K562 (cell line): ENCODE measurements at regions not wholly inside any gene's neighbourhood (a gene's known extent, or its start where the extent isn't known, plus 50 kb on each side); places are given as distances from the start of the nearest gene placed in this dataset.

Experiments
- ATAC-seq: fragments of 200-7000 bp; cut with Tn5 transposase; 3 replicates; pipeline ENCODE4 v1.9.1; 2020; ENCODE audit warnings: moderate library complexity
- BruUV-seq: library from RNA; stranded (reverse); fragments of 400-500 nt; replicated peaks from 2 replicates; lab custom pipeline; 2021; lab: Mats Ljungman, UMichigan
- CTCF ChIA-PET: fragments of 300-600 bp; formaldehyde crosslinking; extraction: SDS; loops from one replicate; lab custom pipeline; 2021; ENCODE audit warnings: low intra/inter-chr PET ratio; lab: Yijun Ruan, JAX
- POLR2A ChIA-PET: fragments of 300-600, 350-650 bp; sonication (Branson Sonifier 250); formaldehyde crosslinking; extraction: SDS; loops from one replicate; lab custom pipeline; 2021; ENCODE audit warnings: antibody characterized with exemption, inconsistent platforms; lab: Yijun Ruan, JAX
- DNase-seq, 4 experiments: peaks; one replicate each; pipeline versions ENCODE4 v3.0.0 to v3.0.0-alpha.2; 2011 to 2018; ENCODE audit warnings: low spot score in 3 of 4, mixed read lengths in 3 of 4; ENCODE audit errors: extremely low read depth in 1 of 4
- FAIRE-seq: peaks from 2 replicates; lab custom pipeline; 2011; peaks lifted over from hg19 to GRCh38; lab: Jason Lieb, UNC
- H2AFZ ChIP-seq: 2 replicates; pipeline ENCODE4 v1.6.0; 2011; ENCODE audit warnings: low read depth, low read length, control low read depth, inconsistent platforms
- H3K27ac ChIP-seq: fragments of 200-600 bp; 3 replicates; pipeline ENCODE4 v1.8.0; 2011; ENCODE audit warnings: low read depth, mild to moderate bottlenecking, control low read depth, inconsistent platforms, low read length, moderate library complexity, mixed read lengths; ENCODE audit errors: extremely low read depth
- H3K27me3 ChIP-seq, 2 experiments: fragments of 300-600 bp in 1 of 2; 2 replicates in 1 of 2; 3 replicates in 1 of 2; pipeline versions ENCODE4 v1.6.0 to v1.8.0; 2011; ENCODE audit warnings: inconsistent platforms in 2 of 2, low read length in 2 of 2, mild to moderate bottlenecking in 1 of 2, mixed read lengths in 1 of 2, moderate library complexity in 1 of 2; ENCODE audit not compliant: control insufficient read depth in 2 of 2, insufficient read depth in 2 of 2
- H3K36me3 ChIP-seq: fragments of 300-600 bp; 3 replicates; pipeline ENCODE4 v1.8.0; 2011; ENCODE audit warnings: mild to moderate bottlenecking, low read length, inconsistent platforms; ENCODE audit not compliant: control insufficient read depth, insufficient read depth
- H3K4me1 ChIP-seq, 2 experiments: fragments of 200-600 bp in 1 of 2; replicated peaks in 1 of 2; 2 replicates in 1 of 2; 3 replicates in 1 of 2; pipeline versions ENCODE4 v1.5.1 to v1.8.0; 2011; ENCODE audit warnings: inconsistent platforms in 2 of 2, low read length in 2 of 2, mild to moderate bottlenecking in 1 of 2, mixed read lengths in 1 of 2, moderate library complexity in 1 of 2; ENCODE audit not compliant: control insufficient read depth in 2 of 2, insufficient read depth in 2 of 2
- H3K4me2 ChIP-seq: 2 replicates; pipeline ENCODE4 v1.6.1; 2011; ENCODE audit warnings: low read length, control low read depth, inconsistent platforms, mixed read lengths; ENCODE audit not compliant: insufficient read depth
- H3K4me3 ChIP-seq: fragments of 200-600 bp; sonication (generic), shearing (Covaris generic); 2 replicates; pipeline ENCODE4 v1.5.1; 2016; ENCODE audit warnings: control low read depth, inconsistent platforms
- H3K79me2 ChIP-seq: fragments of 200-600 bp; 3 replicates; pipeline ENCODE4 v1.8.0; 2011; ENCODE audit warnings: low read length, inconsistent platforms; ENCODE audit not compliant: control insufficient read depth, insufficient read depth
- H3K9ac ChIP-seq, 2 experiments: 2 replicates each; pipeline versions ENCODE4 v1.6.0 to v1.6.1; 2011; ENCODE audit warnings: low read depth in 2 of 2, low read length in 2 of 2, control low read depth in 1 of 2, inconsistent platforms in 1 of 2, mild to moderate bottlenecking in 1 of 2, mixed read lengths in 1 of 2; ENCODE audit not compliant: insufficient read depth in 1 of 2
- H3K9me1 ChIP-seq: one replicate; pipeline ENCODE4 v1.6.0; 2011; ENCODE audit warnings: inconsistent platforms, mild to moderate bottlenecking, low read length, moderate library complexity; ENCODE audit not compliant: control insufficient read depth, insufficient read depth
- H3K9me3 ChIP-seq: replicated peaks from 2 replicates; pipeline ENCODE4 v1.5.1; 2011; ENCODE audit warnings: low read depth, low read length, inconsistent platforms; ENCODE audit not compliant: control insufficient read depth, insufficient read depth
- H4K20me1 ChIP-seq: replicated peaks from 2 replicates; pipeline ENCODE4 v1.6.1; 2011; ENCODE audit warnings: low read length, inconsistent platforms, mixed read lengths; ENCODE audit not compliant: control insufficient read depth, insufficient read depth
- E2F6 ChIP-seq, 2 experiments: IDR thresholded peaks; 2 replicates each; pipeline ENCODE4 v1.6.1; 2011; ENCODE audit warnings: borderline replicate concordance in 1 of 2, control low read depth in 1 of 2, low read depth in 1 of 2, low read length in 1 of 2, mild to moderate bottlenecking in 1 of 2, mixed read lengths in 1 of 2, moderate library complexity in 1 of 2; ENCODE audit not compliant: insufficient read depth in 1 of 2, insufficient read length in 1 of 2, poor library complexity in 1 of 2, severe bottlenecking in 1 of 2; ENCODE audit errors: extremely low read depth in 1 of 2
- GTF2B ChIP-seq: IDR thresholded peaks from 2 replicates; pipeline ENCODE4 v1.6.1; 2011; ENCODE audit not compliant: insufficient read length; ENCODE audit errors: extremely low read depth
- HNRNPL ChIP-seq: fragments of 200-400 bp; formaldehyde crosslinking; IDR thresholded peaks from 2 replicates; pipeline ENCODE4 v1.6.1; 2017; ENCODE audit warnings: low read depth, mild to moderate bottlenecking, low read length
- MYC ChIP-seq, 2 experiments: fragments of 250-450 bp in 1 of 2; sonication (Bioruptor Pico) in 1 of 2; IDR thresholded peaks; 2 replicates each; pipeline versions ENCODE4 v1.5.1 to v1.6.1; 2012 to 2021; ENCODE audit warnings: low read depth in 2 of 2, borderline replicate concordance in 1 of 2, improper control_type of control experiment in 1 of 2, low read length in 1 of 2, mild to moderate bottlenecking in 1 of 2, moderate library complexity in 1 of 2
- NCOR1 ChIP-seq: fragments of 450-650 bp; IDR thresholded peaks from 2 replicates; pipeline ENCODE4 v1.6.1; 2016; ENCODE audit warnings: mild to moderate bottlenecking, moderate library complexity
- NELFE ChIP-seq: IDR thresholded peaks from 2 replicates; pipeline ENCODE4 v1.6.1; 2011; ENCODE audit warnings: mild to moderate bottlenecking; ENCODE audit not compliant: insufficient read depth, insufficient read length
- RB1 ChIP-seq: fragments of 450-650 bp; IDR thresholded peaks from 2 replicates; pipeline ENCODE4 v1.6.1; 2017; ENCODE audit warnings: low read depth, mild to moderate bottlenecking
- TAF1 ChIP-seq: IDR thresholded peaks from 2 replicates; pipeline ENCODE4 v1.6.1; 2011; ENCODE audit warnings: mild to moderate bottlenecking, low read length, moderate library complexity; ENCODE audit not compliant: insufficient read depth, control insufficient read depth, severe bottlenecking; ENCODE audit errors: extremely low read depth
- YY1 ChIP-seq, 3 experiments: IDR thresholded peaks; 2 replicates each; pipeline ENCODE4 v1.6.1; 2011; ENCODE audit warnings: low read length in 2 of 3, mild to moderate bottlenecking in 2 of 3, moderate library complexity in 2 of 3, borderline replicate concordance in 1 of 3, control low read depth in 1 of 3, low read depth in 1 of 3; ENCODE audit not compliant: insufficient read depth in 3 of 3, insufficient replicate concordance in 2 of 3, control insufficient read depth in 1 of 3, insufficient read length in 1 of 3; ENCODE audit errors: extremely low read depth in 1 of 3
- ZBTB43 ChIP-seq: sonication (generic); formaldehyde crosslinking; IDR thresholded peaks from 2 replicates; pipeline ENCODE4 v1.8.0; 2023; ENCODE audit warnings: mild to moderate bottlenecking, missing genetic modification reagents
- ZKSCAN3 ChIP-seq: fragments of 250-450 bp; sonication (Bioruptor Pico); IDR thresholded peaks from 2 replicates; pipeline ENCODE4 v1.4.0; 2020
- ZNF134 ChIP-seq: fragments of 250-450 bp; sonication (Bioruptor Pico); conservative IDR thresholded peaks from 2 replicates; pipeline ENCODE4 v1.4.0; 2020
- ZNF398 ChIP-seq: fragments of 250-450 bp; sonication (Bioruptor Pico); IDR thresholded peaks from 2 replicates; pipeline ENCODE4 v1.8.0; 2021; ENCODE audit warnings: moderate library complexity, mild to moderate bottlenecking, inconsistent platforms
- ZNF668 ChIP-seq: fragments of 250-450 bp; sonication (Bioruptor Pico); IDR thresholded peaks from 2 replicates; pipeline ENCODE4 v1.8.0; 2022; ENCODE audit warnings: mild to moderate bottlenecking, inconsistent platforms
- WGBS: fragments of 100-300 bp; shearing (Covaris generic); methylation state at CpG from one replicate; pipeline ENCODE4 v1.1.6; 2016; ENCODE audit warnings: low coverage, mixed read lengths; ENCODE audit not compliant: insufficient coverage; ENCODE audit errors: missing lambda C conversion rate; 5-methylcytosine and 5-hydroxymethylcytosine counted together
- in situ Hi-C: fragments of 300-500 bp; cut with MboI; formaldehyde crosslinking; loops from 4 replicates; pipeline ENCODE4 v1.15.0; 2018; ENCODE audit warnings: inconsistent platforms, mixed read lengths
- intact Hi-C: fragments of 100-400 bp; cut with micrococcal nuclease; formaldehyde crosslinking; loops from 2 replicates; pipeline ENCODE4 v1.14.2; 2022

GRCh38 chr3:23656821-23657220 lies 148.9 kb upstream of the UBE2E1 start:
- no peak overlapping the region for H3K4me3 ChIP-seq
- POLR2A ChIA-PET, result interaction anchor here (0.6 to 1.5 kb wide), 2 partner anchors 22 to 435 kb away, joined by 3 to 4 read pairs; no protein-coding TSS in a partner anchor
- DNase-seq (no peak), ATAC-seq (no peak), FAIRE-seq (no peak)
- BruUV-seq, result no TSS peak
- H3K9me3 ChIP-seq, result no peaks in the 10 kb centered on the region
- H3K36me3 ChIP-seq, result no peaks in the 10 kb centered on the region
- CTCF ChIA-PET, result no interaction called here
- H3K79me2 ChIP-seq, result no peaks in the 10 kb centered on the region
- no peak overlapping the region for H3K4me2 ChIP-seq
- H3K27me3 ChIP-seq, result no peaks in the 10 kb centered on the region; a peak in 1 of 5 replicates
- no peak overlapping the region for H3K27ac ChIP-seq
- no peaks in the 10 kb centered on the region for H3K9me1 ChIP-seq
- H3K9ac ChIP-seq, result no peak overlapping the region
- in situ Hi-C loops, result no loop called here
- no peaks in the 10 kb centered on the region for H4K20me1 ChIP-seq
- H3K4me1 ChIP-seq, result no peaks in the 10 kb centered on the region
- WGBS, result 0% methylated on average over 5 of the region's 5 CpGs
- intact Hi-C loops, result no loop called here
- no peak overlapping the region for H2AFZ ChIP-seq
- no peak for TF ChIP-seq ZNF134 (CRISPR knock-in tag)
- no peak for TF ChIP-seq TAF1
- TF ChIP-seq NCOR1, result no peak
- TF ChIP-seq E2F6 (IDR thresholded peaks at IDR 0.05; ENCODE audit: borderline replicate concordance in 1 of 2, extremely low read depth in 1 of 2, insufficient read depth in 1 of 2, insufficient read length in 1 of 2, low read depth in 1 of 2, low read length in 1 of 2, poor library complexity in 1 of 2, severe bottlenecking in 1 of 2), result no peak
- no peak for TF ChIP-seq HNRNPL
- TF ChIP-seq MYC (IDR thresholded peaks at IDR 0.05; ENCODE audit: low read depth, low read length), result no peak
- no peak for TF ChIP-seq MYC (CRISPR knock-in tag; IDR thresholded peaks at IDR 0.05; ENCODE audit: borderline replicate concordance, low read depth)
- TF ChIP-seq NELFE, result no peak
- TF ChIP-seq ZKSCAN3 (CRISPR knock-in tag), result no peak
- no peak for TF ChIP-seq RB1
- no peak for TF ChIP-seq ZNF398 (CRISPR knock-in tag)
- TF ChIP-seq YY1 (IDR thresholded peaks at IDR 0.05; ENCODE audit: borderline replicate concordance in 1 of 3, control insufficient read depth in 1 of 3, extremely low read depth in 1 of 3, insufficient read depth in 3 of 3, insufficient read length in 1 of 3, insufficient replicate concordance in 2 of 3, low read depth in 1 of 3, low read length in 2 of 3), result no peak
- TF ChIP-seq ZNF668, result no peak
- no peak for TF ChIP-seq ZBTB43 (CRISPR knock-in tag)
- no peak for TF ChIP-seq GTF2B
